ENCODE measurements at regions not wholly inside any gene's neighbourhood (a gene's known extent, or its start where the extent isn't known, plus 50 kb on each side); places are given as distances from the start of the nearest gene placed in this dataset.
"Not testable (repeated sequence)": the region's sequence is repeated elsewhere in the genome, so short reads cannot be mapped to it uniquely, and the experiment has no call there.

GRCh38 chr19:21651478-21651877 is 115.9 kb downstream of the ZNF100 start:
- TF ChIP-seq ZNF561 (CRISPR knock-in tag; conservative IDR thresholded peaks at IDR 0.05); RB1 (IDR thresholded peaks at IDR 0.05; ENCODE audit: low read depth); ZNF3 (CRISPR knock-in tag; IDR thresholded peaks at IDR 0.05); KDM1A (IDR thresholded peaks at IDR 0.05); CTCF (IDR thresholded peaks at IDR 0.05 in 2 of 3, conservative IDR thresholded peaks at IDR 0.05 in 1 of 3; ENCODE audit: insufficient read depth in 2 of 3, low read depth in 1 of 3, low read length in 3 of 3); ZNF282 (CRISPR knock-in tag; IDR thresholded peaks at IDR 0.05): not testable (repeated sequence)

Measured in K562 (cell line).